Transverse colon (tissue), 4 donors: ENCODE measurements at regions not wholly inside any gene's neighbourhood (a gene's known extent, or its start where the extent isn't known, plus 50 kb on each side); places are given as distances from the start of the nearest gene placed in this dataset.
"Not testable (repeated sequence)": the region's sequence is repeated elsewhere in the genome, so short reads cannot be mapped to it uniquely, and the experiment has no call there.

Source experiments
- DNase-seq: peaks from one replicate; pipeline ENCODE4 v3.0.0-alpha.2; 2019
- H3K27ac ChIP-seq, 4 donors: fragments of 200-600 bp; sonication (generic); 2 replicates each; pipeline ENCODE4 v1.5.1; 2016 to 2018; ENCODE audit warnings: inconsistent platforms in 4 of 4
- H3K27me3 ChIP-seq: fragments of 200-600 bp; sonication (generic); 2 replicates; pipeline ENCODE4 v1.5.1; 2017; ENCODE audit warnings: inconsistent platforms
- H3K36me3 ChIP-seq, 4 donors: fragments of 200-600 bp; sonication (generic); 2 replicates each; pipeline ENCODE4 v1.5.1; 2017 to 2019; ENCODE audit warnings: inconsistent platforms in 4 of 4
- H3K4me1 ChIP-seq, 4 donors: fragments of 200-600 bp; sonication (generic); 2 replicates each; pipeline ENCODE4 v1.5.1; 2017 to 2020; ENCODE audit warnings: inconsistent platforms in 4 of 4
- H3K4me3 ChIP-seq, 4 donors: fragments of 200-600 bp; sonication (generic); 1 replicate in 1 of 4; 2 replicates in 3 of 4; pipeline versions ENCODE4 v1.5.1 to v1.6.1; 2017 to 2019; ENCODE audit warnings: inconsistent platforms in 4 of 4
- H3K9me3 ChIP-seq, 2 donors: fragments of 200-600 bp; sonication (generic); 2 replicates each; pipeline ENCODE4 v1.5.1; 2017 to 2019; ENCODE audit warnings: inconsistent platforms in 2 of 2
- CTCF ChIP-seq, 5 experiments: fragments of 200-600 bp in 3 of 5; fragments of 450-650 bp in 2 of 5; sonication (generic) in 3 of 5; IDR thresholded peaks; 1 replicate in 2 of 5; 2 replicates in 3 of 5; pipeline ENCODE4 v1.5.1; 2016 to 2017; ENCODE audit warnings: antibody characterized with exemption in 5 of 5, inconsistent platforms in 3 of 5, mild to moderate bottlenecking in 2 of 5, moderate library complexity in 1 of 5
- EP300 ChIP-seq: sonication (generic); formaldehyde crosslinking; IDR thresholded peaks from one replicate; pipeline ENCODE4 v1.6.1; 2017; ENCODE audit warnings: antibody characterized with exemption, low read depth
- POLR2A ChIP-seq: fragments of 450-650 bp; IDR thresholded peaks from one replicate; pipeline ENCODE4 v1.6.1; 2016; ENCODE audit warnings: antibody characterized with exemption, mild to moderate bottlenecking, moderate library complexity
- POLR2AphosphoS5 ChIP-seq, 3 donors: sonication (generic); formaldehyde crosslinking; IDR thresholded peaks; one replicate each; pipeline ENCODE4 v1.6.1; 2016; ENCODE audit warnings: antibody characterized with exemption in 3 of 3
- WGBS, 2 donors: methylation state at CpG; one replicate each; pipeline ENCODE4 v1.1.5; 2018; ENCODE audit warnings: low coverage in 1 of 2; 5-methylcytosine and 5-hydroxymethylcytosine counted together
- in situ Hi-C, 4 donors: fragments of 200-750 bp; cut with MboI; loops; one replicate each; pipeline versions ENCODE4 v1.15.0 to v1.15.1; 2017; ENCODE audit warnings: low sequenced_read_pairs in 3 of 4, low pct_ligation_motif_present in 1 of 4, low pct_unique_long_range_greater_than_20kb in 1 of 4
- intact Hi-C: fragments of 100-400 bp; cut with DNase I; formaldehyde crosslinking; loops from one replicate; pipeline ENCODE4 v1.15.1; 2023; ENCODE audit warnings: low total_unique reads

DNA sequence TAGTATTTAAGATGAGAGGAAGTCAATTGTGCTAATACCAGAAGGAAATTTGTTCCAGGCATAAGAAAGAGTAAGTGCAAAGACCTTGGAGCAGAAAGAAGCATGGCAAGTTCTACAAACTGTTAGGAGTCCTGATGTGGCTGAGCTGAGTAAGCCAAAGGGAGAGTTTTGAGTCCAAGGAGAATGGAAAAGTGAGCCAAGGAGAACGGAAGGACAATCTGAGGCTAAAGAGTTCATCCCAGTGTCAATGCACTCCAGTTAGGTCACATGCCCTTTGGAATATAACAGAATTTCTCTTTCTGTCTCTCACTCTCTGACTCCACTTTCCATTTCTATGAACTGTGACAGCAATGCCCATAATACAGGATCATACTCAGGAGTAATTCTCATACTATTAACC, 224.7 kb downstream of the CAAP1 start:
- no peaks in the 10 kb centered on the region for H3K27me3 ChIP-seq
- 81 to 91% methylated on average over 1 of the region's 1 CpG for WGBS, 2 donors
- no peak overlapping the region for H3K4me3 ChIP-seq
- H3K4me1 ChIP-seq: no peaks in the 10 kb centered on the region
- no peaks in the 10 kb centered on the region for H3K9me3 ChIP-seq
- in situ Hi-C loops (no loop called here), intact Hi-C loops (no loop called here)
- DNase-seq: no peak
- H3K36me3 ChIP-seq: no peaks in the 10 kb centered on the region
- no peak for TF ChIP-seq POLR2A
- TF ChIP-seq POLR2AphosphoS5 (IDR thresholded peaks at IDR 0.05): no peak
- TF ChIP-seq CTCF (IDR thresholded peaks at IDR 0.05): no peak
- TF ChIP-seq EP300: no peak
- no peak overlapping the region for H3K27ac ChIP-seq

- no peak overlapping the region for H3K27ac ChIP-seq
- in situ Hi-C loops (no loop called here), intact Hi-C loops (no loop called here)
- no peaks in the 10 kb centered on the region for H3K4me1 ChIP-seq
- no peaks in the 10 kb centered on the region for H3K9me3 ChIP-seq
- 40 to 61% methylated on average over 1 to 3 of the region's 3 CpGs for WGBS, 2 donors
- no peaks in the 10 kb centered on the region for H3K27me3 ChIP-seq
- DNase-seq: no peak
- H3K4me3 ChIP-seq: no peak overlapping the region
- TF ChIP-seq POLR2A: no peak
- no peak for TF ChIP-seq CTCF (IDR thresholded peaks at IDR 0.05)
- TF ChIP-seq POLR2AphosphoS5 (IDR thresholded peaks at IDR 0.05): no peak
- TF ChIP-seq EP300: no peak
- H3K36me3 ChIP-seq: no peaks in the 10 kb centered on the region
These were observed 226.9 kb downstream of the CAAP1 start for GRCh38 chr9:26665666-26666065.

DNA sequence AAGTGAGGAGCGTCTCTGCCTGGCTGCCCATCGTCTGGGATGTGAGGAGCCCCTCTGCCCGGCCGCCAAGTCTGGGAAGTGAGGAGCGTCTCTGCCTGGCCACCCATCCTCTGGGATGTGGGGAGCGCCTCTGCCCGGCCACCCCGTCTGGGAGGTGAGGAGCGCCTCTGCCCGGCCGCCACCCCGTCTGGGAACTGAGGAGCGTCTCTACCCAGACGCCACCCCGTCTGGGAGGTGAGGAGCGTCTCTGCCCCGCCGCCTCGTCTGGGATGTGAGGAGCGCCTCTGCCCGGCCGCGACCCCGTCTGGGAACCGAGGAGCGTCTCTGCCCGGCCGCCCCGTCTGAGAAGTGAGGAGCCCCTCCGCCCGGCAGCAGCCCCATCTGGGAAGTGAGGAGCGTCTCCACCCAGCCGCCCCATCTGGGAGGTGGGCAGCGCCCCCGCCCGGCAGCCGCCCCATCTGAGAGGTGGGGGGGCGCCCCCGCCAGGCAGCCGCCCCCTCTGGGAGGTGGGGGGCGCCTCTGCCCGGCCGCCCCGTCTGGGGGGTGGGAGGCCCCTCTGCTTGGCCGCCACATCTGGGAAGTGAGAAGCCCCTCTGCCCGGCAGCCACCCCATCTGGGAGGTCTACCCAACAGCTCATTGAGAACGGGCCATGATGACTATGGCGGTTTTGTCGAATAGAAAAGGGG, 228.4 kb downstream of the CAAP1 start:
- intact Hi-C loops, H3K9me3 ChIP-seq, H3K4me3 ChIP-seq, in situ Hi-C loops, H3K36me3 ChIP-seq, H3K27me3 ChIP-seq, H3K27ac ChIP-seq, H3K4me1 ChIP-seq, DNase-seq: not testable (repeated sequence)
- WGBS, 2 donors: 94 to 95% methylated on average over 4 to 26 of the region's 49 CpGs

DNA sequence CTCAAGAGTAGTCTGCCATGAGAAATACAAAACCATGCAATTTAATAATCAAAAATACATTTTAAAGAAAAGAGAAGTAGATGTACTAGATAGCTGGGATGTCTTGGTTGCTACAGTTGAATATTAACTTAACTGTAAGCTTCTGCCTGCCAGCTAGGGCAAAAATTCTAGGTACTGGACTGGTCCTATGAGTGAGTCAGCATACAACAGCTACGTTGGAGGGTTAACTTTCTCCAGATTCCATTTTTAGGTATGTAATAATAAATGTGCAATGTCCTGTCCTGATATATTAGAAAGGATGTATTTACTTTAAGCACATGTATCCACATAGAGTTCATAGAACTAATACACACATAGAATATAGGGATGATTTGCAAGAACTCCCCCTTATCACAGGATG, 230.1 kb downstream of the CAAP1 start:
- H3K4me1 ChIP-seq: no peaks in the 10 kb centered on the region
- DNase-seq: no peak
- H3K9me3 ChIP-seq: no peaks in the 10 kb centered on the region
- no peaks in the 10 kb centered on the region for H3K27me3 ChIP-seq
- intact Hi-C loops: no loop called here
- in situ Hi-C loops: no loop called here
- no peak for TF ChIP-seq EP300
- TF ChIP-seq POLR2A: no peak
- TF ChIP-seq CTCF (IDR thresholded peaks at IDR 0.05): no peak
- no peak for TF ChIP-seq POLR2AphosphoS5 (IDR thresholded peaks at IDR 0.05)
- no peaks in the 10 kb centered on the region for H3K36me3 ChIP-seq
- no peak overlapping the region for H3K27ac ChIP-seq
- WGBS, 2 donors: 33 to 48% methylated on average over 1 of the region's 1 CpG
- no peak overlapping the region for H3K4me3 ChIP-seq

DNA sequence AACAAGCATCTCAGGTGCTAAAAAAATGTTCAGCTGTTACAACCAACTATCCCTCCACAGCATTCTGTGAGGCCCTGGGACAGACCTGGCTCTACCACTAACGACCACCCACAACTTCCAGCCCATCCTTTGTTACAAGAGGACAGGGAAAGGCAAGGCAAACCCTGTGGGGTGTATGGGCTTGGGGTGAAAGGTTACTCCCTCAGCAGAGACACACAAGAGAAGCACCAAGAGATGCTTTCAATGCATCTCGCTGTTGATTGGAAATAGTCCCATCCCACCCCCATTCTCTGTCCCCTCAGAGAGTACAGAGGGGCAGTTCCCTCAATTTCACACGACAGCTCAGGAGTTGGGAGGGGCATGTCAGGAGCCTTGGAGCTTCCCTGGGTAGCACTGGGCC, 234.1 kb downstream of the CAAP1 start:
- no peak for DNase-seq
- Histone ChIP-seq H3K27me3 (no peaks in the 10 kb centered on the region), H3K4me1 (no peaks in the 10 kb centered on the region), H3K4me3 (no peak overlapping the region), H3K27ac (no peak overlapping the region), H3K36me3 (no peaks in the 10 kb centered on the region), H3K9me3 (no peaks in the 10 kb centered on the region)
- intact Hi-C loops: no loop called here
- no peak for TF ChIP-seq EP300
- no peak for TF ChIP-seq CTCF (IDR thresholded peaks at IDR 0.05)
- TF ChIP-seq POLR2A: no peak
- TF ChIP-seq POLR2AphosphoS5 (IDR thresholded peaks at IDR 0.05): no peak
- WGBS, 2 donors: 65% methylated on average over 3 of the region's 3 CpGs; no CpG with 5 or more reads in 1 of the 2 donors
- in situ Hi-C loops: no loop called here
